IMR-90 (cell line): ENCODE measurements at regions not wholly inside any gene's neighbourhood (a gene's known extent, or its start where the extent isn't known, plus 50 kb on each side); places are given as distances from the start of the nearest gene placed in this dataset.

Source experiments
- ATAC-seq: fragments of 200-7000 bp; cut with Tn5 transposase; 2 replicates; pipeline ENCODE4 v1.9.1; 2020; ENCODE audit warnings: low read depth, mild to moderate bottlenecking, moderate library complexity
- BruUV-seq: library from RNA; stranded (reverse); fragments of 400-500 nt; replicated peaks from 2 replicates; lab custom pipeline; 2021; lab: Mats Ljungman, UMichigan
- CTCF ChIA-PET: fragments of 300-600 bp; formaldehyde crosslinking; extraction: SDS; loops from one replicate; lab custom pipeline; 2021; ENCODE audit warnings: antibody characterized with exemption; lab: Yijun Ruan, JAX
- POLR2A ChIA-PET: fragments of 300-600 bp; sonication (Branson Sonifier 250); formaldehyde crosslinking; loops from one replicate; lab custom pipeline; 2022; ENCODE audit warnings: antibody characterized with exemption; ENCODE audit not compliant: unreplicated experiment; lab: Charles Lee
- DNase-seq: peaks from one replicate; pipeline ENCODE4 v3.0.0; 2013
- H2AFZ ChIP-seq: replicated peaks from 2 replicates; pipeline ENCODE3; 2013; ENCODE audit warnings: low read length, mild to moderate bottlenecking; ENCODE audit not compliant: poor library complexity
- H2AK5ac ChIP-seq: 2 replicates; pipeline ENCODE4 v1.6.1; 2013; ENCODE audit warnings: low read depth, low read length, inconsistent platforms
- H2AK9ac ChIP-seq: replicated peaks from 2 replicates; pipeline ENCODE3; 2013; ENCODE audit warnings: mild to moderate bottlenecking, low read depth, low read length, moderate library complexity; ENCODE audit not compliant: poor library complexity
- H2BK120ac ChIP-seq: 2 replicates; pipeline ENCODE4 v1.6.1; 2013; ENCODE audit warnings: low read depth, low read length, inconsistent platforms
- H2BK15ac ChIP-seq: 3 replicates; pipeline ENCODE4 v1.6.1; 2013; ENCODE audit warnings: low read depth, low read length, inconsistent platforms
- H2BK20ac ChIP-seq: 2 replicates; pipeline ENCODE4 v1.6.1; 2013; ENCODE audit warnings: low read depth, mild to moderate bottlenecking, inconsistent platforms, low read length, moderate library complexity
- H2BK5ac ChIP-seq: 2 replicates; pipeline ENCODE4 v1.6.1; 2013; ENCODE audit warnings: mild to moderate bottlenecking, low read depth, low read length, inconsistent platforms; ENCODE audit not compliant: poor library complexity, severe bottlenecking
- H3K14ac ChIP-seq: replicated peaks from 2 replicates; pipeline ENCODE4 v1.6.1; 2013; ENCODE audit warnings: low read depth, low read length, inconsistent platforms
- H3K18ac ChIP-seq: 2 replicates; pipeline ENCODE4 v1.6.1; 2013; ENCODE audit warnings: low read depth, low read length, control low read depth
- H3K23ac ChIP-seq: 2 replicates; pipeline ENCODE4 v1.6.1; 2013; ENCODE audit warnings: low read depth, low read length, inconsistent platforms
- H3K27ac ChIP-seq: 2 replicates; pipeline ENCODE4 v1.5.1; 2013; ENCODE audit warnings: mild to moderate bottlenecking, control low read depth, low read length; ENCODE audit not compliant: insufficient read depth
- H3K27me3 ChIP-seq: 2 replicates; pipeline ENCODE4 v1.6.1; 2013; ENCODE audit warnings: low read length; ENCODE audit not compliant: control insufficient read depth, insufficient read depth
- H3K36me3 ChIP-seq: 2 replicates; pipeline ENCODE4 v1.6.1; 2013; ENCODE audit warnings: low read length, mixed read lengths; ENCODE audit not compliant: control insufficient read depth, insufficient read depth
- H3K4ac ChIP-seq: 2 replicates; pipeline ENCODE4 v1.6.1; 2013; ENCODE audit warnings: low read depth, low read length, inconsistent platforms
- H3K4me1 ChIP-seq: 2 replicates; pipeline ENCODE4 v1.6.1; 2013; ENCODE audit warnings: low read length, mixed read lengths; ENCODE audit not compliant: control insufficient read depth, insufficient read depth
- H3K4me2 ChIP-seq: 2 replicates; pipeline ENCODE4 v1.6.1; 2013; ENCODE audit warnings: low read depth, mild to moderate bottlenecking, control low read depth, low read length, moderate library complexity
- H3K4me3 ChIP-seq: 2 replicates; pipeline ENCODE4 v1.5.1; 2013; ENCODE audit warnings: low read depth, mild to moderate bottlenecking, control low read depth, low read length, moderate library complexity; ENCODE audit not compliant: insufficient read depth
- H3K56ac ChIP-seq: 2 replicates; pipeline ENCODE4 v1.6.1; 2013; ENCODE audit warnings: low read length, inconsistent platforms; ENCODE audit not compliant: insufficient read depth; ENCODE audit errors: extremely low read depth
- H3K79me1 ChIP-seq, 2 experiments: 2 replicates each; pipeline ENCODE4 v1.6.1; 2013; ENCODE audit warnings: low read length in 2 of 2, inconsistent platforms in 1 of 2, low read depth in 1 of 2
- H3K9ac ChIP-seq: 2 replicates; pipeline ENCODE4 v1.6.1; 2013; ENCODE audit warnings: low read depth, low read length, control low read depth
- H3K9me1 ChIP-seq: 2 replicates; pipeline ENCODE4 v1.6.1; 2013; ENCODE audit warnings: low read length, inconsistent platforms; ENCODE audit not compliant: insufficient read depth
- H3K9me3 ChIP-seq: 2 replicates; pipeline ENCODE4 v1.6.1; 2013; ENCODE audit warnings: low read length; ENCODE audit not compliant: control insufficient read depth, insufficient read depth
- H4K20me1 ChIP-seq: 2 replicates; pipeline ENCODE4 v1.6.1; 2013; ENCODE audit warnings: low read length, inconsistent platforms; ENCODE audit not compliant: insufficient read depth
- H4K5ac ChIP-seq: 2 replicates; pipeline ENCODE4 v1.6.1; 2013; ENCODE audit warnings: mild to moderate bottlenecking, low read depth, low read length, control low read depth
- H4K8ac ChIP-seq, 2 experiments: 2 replicates each; pipeline ENCODE4 v1.6.1; 2013; ENCODE audit warnings: low read depth in 2 of 2, low read length in 2 of 2, control low read depth in 1 of 2, inconsistent platforms in 1 of 2
- H4K91ac ChIP-seq: 2 replicates; pipeline ENCODE4 v1.6.1; 2013; ENCODE audit warnings: low read depth, low read length, inconsistent platforms; ENCODE audit not compliant: insufficient read depth
- CHD1 ChIP-seq: IDR thresholded peaks from 2 replicates; pipeline ENCODE4 v1.6.1; 2012; ENCODE audit warnings: low read depth, low read length, improper control_type of control experiment
- ELK1 ChIP-seq: fragments of 150-350 bp; IDR thresholded peaks from 2 replicates; pipeline ENCODE4 v1.6.1; 2016; ENCODE audit warnings: low read depth, mild to moderate bottlenecking, low read length, moderate library complexity, borderline replicate concordance
- NFE2L2 ChIP-seq: fragments of 150-350 bp; IDR thresholded peaks from 2 replicates; pipeline ENCODE4 v1.6.1; 2016; ENCODE audit warnings: low read depth, mild to moderate bottlenecking, low read length
- RCOR1 ChIP-seq: IDR thresholded peaks from 2 replicates; pipeline ENCODE4 v1.6.1; 2012; ENCODE audit warnings: mild to moderate bottlenecking, low read length, improper control_type of control experiment; ENCODE audit not compliant: insufficient replicate concordance
- SMC3 ChIP-seq: fragments of 150-350 bp; IDR thresholded peaks from 2 replicates; pipeline ENCODE4 v1.6.1; 2016; ENCODE audit warnings: low read depth, mild to moderate bottlenecking, antibody characterized with exemption, low read length, moderate library complexity
- WGBS, 2 experiments: methylation state at CpG; one replicate each; pipeline versions ENCODE4 v1.1.5 to v1.1.7; 2013; ENCODE audit warnings: missing lambda C conversion rate in 2 of 2; ENCODE audit not compliant: insufficient read length in 1 of 2; ENCODE audit errors: extremely low coverage in 2 of 2; 5-methylcytosine and 5-hydroxymethylcytosine counted together
- dilution Hi-C: fragments of 300-500 bp; cut with HindIII; formaldehyde crosslinking; loops from one replicate; pipeline ENCODE4 v1.14.3; 2018; ENCODE audit warnings: low sequenced_read_pairs; ENCODE audit not compliant: unreplicated experiment
- in situ Hi-C: fragments of 300-500 bp; cut with MboI; formaldehyde crosslinking; loops from 3 replicates; pipeline ENCODE4 v1.14.3; 2019; ENCODE audit warnings: low sequenced_read_pairs, inconsistent platforms, mixed read lengths
- intact Hi-C: fragments of 100-400 bp; cut with micrococcal nuclease; formaldehyde crosslinking; loops from 2 replicates; pipeline ENCODE4 v1.10.0; 2022

- no peak overlapping the region for H3K4ac ChIP-seq
- no peak overlapping the region for H2BK5ac ChIP-seq
- ChIA-PET POLR2A (no interaction called here), CTCF (no interaction called here)
- H4K8ac ChIP-seq, result no peak overlapping the region
- H3K36me3 ChIP-seq, result no peaks in the 10 kb centered on the region
- no peak overlapping the region for H4K5ac ChIP-seq
- ATAC-seq, result no peak
- H4K20me1 ChIP-seq, result no peaks in the 10 kb centered on the region
- peaks cover 19% of the 10 kb centered on the region for H3K9me3 ChIP-seq
- WGBS, 2 experiments, result no CpG with 5 or more reads among the region's 25 CpGs
- no peaks in the 10 kb centered on the region for H3K4me1 ChIP-seq
- H3K4me2 ChIP-seq, result no peak overlapping the region
- no peaks in the 10 kb centered on the region for H3K79me1 ChIP-seq
- H3K23ac ChIP-seq, result no peak overlapping the region
- H2BK15ac ChIP-seq, result no peak overlapping the region
- TF ChIP-seq SMC3, result no peak
- TF ChIP-seq NFE2L2, result no peak
- no peak for TF ChIP-seq CHD1
- TF ChIP-seq ELK1, result no peak
- no peak for TF ChIP-seq RCOR1
- no peak overlapping the region for H2BK120ac ChIP-seq
- no peak overlapping the region for H2BK20ac ChIP-seq
- intact Hi-C loops (no loop called here), dilution Hi-C loops (no loop called here), in situ Hi-C loops (no loop called here)
- no peak overlapping the region for H3K56ac ChIP-seq
- H4K91ac ChIP-seq, result no peak overlapping the region
- H3K18ac ChIP-seq, result no peak overlapping the region
- DNase-seq, result no peak
- no peak overlapping the region for H2AK5ac ChIP-seq
- no peaks in the 10 kb centered on the region for H3K27me3 ChIP-seq
- no peak overlapping the region for H3K14ac ChIP-seq
- H3K4me3 ChIP-seq, result no peak overlapping the region
- H3K27ac ChIP-seq, result no peak overlapping the region
- H3K9ac ChIP-seq, result no peak overlapping the region
- peak overlapping the region; percentile 28 for H2AK9ac ChIP-seq
- BruUV-seq, result no TSS peak
- no peak overlapping the region for H2AFZ ChIP-seq
- no peaks in the 10 kb centered on the region for H3K9me1 ChIP-seq
Observed at GRCh38 chr5:2207416-2208238, 324.9 kb upstream of the IRX4 start.
